Effector memory CD8-positive, alpha-beta T cell (primary cell): ENCODE measurements at regions not wholly inside any gene's neighbourhood (a gene's known extent, or its start where the extent isn't known, plus 50 kb on each side); places are given as distances from the start of the nearest gene placed in this dataset.

Source experiments
- ATAC-seq: fragments of 150-1000 bp; cut with Tn5 transposase; replicated peaks from 2 replicates; pipeline ENCODE4 v1.10.0; 2021; ENCODE audit warnings: mild to moderate bottlenecking, moderate library complexity
- DNase-seq, 3 experiments: peaks; one replicate each; pipeline ENCODE4 v3.0.0; 2021
- H3K27ac Mint-ChIP-seq, 2 donors: one replicate each; pipeline ENCODE4 v1.8.0; 2022; ENCODE audit warnings: mild to moderate bottlenecking in 2 of 2, mixed read lengths in 2 of 2, moderate library complexity in 2 of 2
- H3K27me3 Mint-ChIP-seq, 2 donors: one replicate each; pipeline ENCODE4 v1.8.0; 2022; ENCODE audit warnings: mixed read lengths in 2 of 2
- H3K36me3 Mint-ChIP-seq: one replicate; pipeline ENCODE4 v1.8.0; 2022; ENCODE audit warnings: mild to moderate bottlenecking, moderate library complexity, mixed read lengths; ENCODE audit not compliant: insufficient read depth
- H3K4me1 Mint-ChIP-seq, 2 donors: one replicate each; pipeline ENCODE4 v1.8.0; 2022; ENCODE audit warnings: low read depth in 2 of 2, mixed read lengths in 2 of 2
- H3K4me3 Mint-ChIP-seq, 2 donors: one replicate each; pipeline ENCODE4 v1.8.0; 2022; ENCODE audit warnings: mild to moderate bottlenecking in 2 of 2, mixed read lengths in 2 of 2, moderate library complexity in 2 of 2
- H3K9me3 Mint-ChIP-seq, 2 donors: one replicate each; pipeline ENCODE4 v1.8.0; 2022; ENCODE audit warnings: mixed read lengths in 2 of 2

DNA sequence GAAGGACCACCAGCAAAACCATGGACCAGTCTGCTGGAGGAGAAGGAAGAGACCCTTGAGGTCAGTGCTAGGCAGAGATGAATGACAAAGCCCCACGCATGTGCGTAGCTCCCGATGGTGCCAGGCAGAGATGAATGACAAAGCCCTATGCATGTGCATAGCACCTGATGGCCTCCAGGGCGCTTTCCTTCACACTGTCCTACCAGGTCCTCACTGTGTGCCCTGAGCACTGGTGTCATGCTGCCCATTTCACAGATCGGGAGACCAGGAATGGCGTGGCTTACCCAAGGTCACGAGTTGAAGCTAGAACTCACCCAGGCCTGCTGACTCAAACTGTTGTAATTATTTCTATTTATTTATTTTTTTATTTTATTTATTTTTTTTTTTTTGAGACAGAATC, 149.6 kb downstream of the KATNIP start:
- Mint-ChIP-seq H3K4me3 (no peak overlapping the region), H3K36me3 (no peaks in the 10 kb centered on the region), H3K4me1 (no peaks in the 10 kb centered on the region), H3K27ac (no peak overlapping the region), H3K27me3 (no peaks in the 10 kb centered on the region), H3K9me3 (no peaks in the 10 kb centered on the region)
- no peak for DNase-seq
- no peak for ATAC-seq

DNA sequence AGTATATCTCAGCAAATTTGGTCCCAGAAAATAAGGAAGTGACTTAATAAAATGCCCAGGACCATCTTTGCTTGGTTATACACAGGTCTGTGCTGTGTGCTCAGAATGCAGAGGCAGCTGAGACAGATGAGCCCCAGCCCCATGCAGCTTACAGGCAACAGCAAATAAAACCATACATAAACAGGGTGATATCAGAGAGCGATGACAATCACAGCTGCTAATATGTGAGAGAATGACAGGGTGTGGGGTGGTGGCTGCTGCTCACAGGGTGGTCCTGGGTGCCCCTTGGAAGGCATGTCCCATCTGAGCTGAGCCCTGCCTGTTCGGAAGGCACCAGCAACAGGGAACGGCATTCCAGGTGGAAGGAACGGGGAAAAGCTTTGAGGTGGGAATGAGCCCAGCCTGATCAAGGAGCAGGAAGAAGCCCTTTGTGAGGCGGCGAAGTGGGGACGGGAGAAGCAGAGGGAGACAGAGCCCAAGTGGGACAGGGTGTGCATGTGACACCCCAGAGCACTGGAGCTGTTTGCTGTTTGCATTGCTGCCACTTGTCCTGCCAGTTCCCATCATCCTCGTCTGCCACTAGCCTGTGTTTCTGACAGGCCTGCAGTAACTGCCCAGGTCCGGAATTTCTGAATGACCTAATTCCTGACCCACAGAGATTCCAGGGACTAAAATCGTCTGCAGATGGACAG, 150.5 kb downstream of the KATNIP start:
- Mint-ChIP-seq H3K9me3 (no peaks in the 10 kb centered on the region), H3K4me3 (no peak overlapping the region), H3K4me1 (no peaks in the 10 kb centered on the region), H3K36me3 (no peaks in the 10 kb centered on the region), H3K27me3 (no peaks in the 10 kb centered on the region), H3K27ac (peak overlapping the region in 1 of 2 donors; percentile 30)
- no peak for DNase-seq
- ATAC-seq: no peak

- no peak overlapping the region for H3K27ac Mint-ChIP-seq
- no peaks in the 10 kb centered on the region for H3K4me1 Mint-ChIP-seq
- H3K36me3 Mint-ChIP-seq: peaks cover 4% of the 10 kb centered on the region
- no peaks in the 10 kb centered on the region for H3K27me3 Mint-ChIP-seq
- no peaks in the 10 kb centered on the region for H3K9me3 Mint-ChIP-seq
- DNase-seq (no peak), ATAC-seq (no peak)
- H3K4me3 Mint-ChIP-seq: no peak overlapping the region
Observed at GRCh38 chr16:27701381-27701780, 151.4 kb downstream of the KATNIP start.

GRCh38 chr16:27703121-27703520, 153.2 kb downstream of the KATNIP start:
- DNase-seq (no peak), ATAC-seq (no peak)
- Mint-ChIP-seq H3K27ac (no peak overlapping the region), H3K27me3 (no peaks in the 10 kb centered on the region), H3K36me3 (peaks cover 4% of the 10 kb centered on the region), H3K9me3 (no peaks in the 10 kb centered on the region), H3K4me1 (no peaks in the 10 kb centered on the region), H3K4me3 (no peak overlapping the region)

GRCh38 chr16:27703545-27703944, 153.6 kb downstream of the KATNIP start:
- Mint-ChIP-seq H3K27ac (peak overlapping the region; percentile 19 to 29), H3K4me3 (no peak overlapping the region), H3K9me3 (no peaks in the 10 kb centered on the region), H3K4me1 (no peaks in the 10 kb centered on the region), H3K27me3 (no peaks in the 10 kb centered on the region), H3K36me3 (peaks cover 4% of the 10 kb centered on the region)
- no peak for DNase-seq
- ATAC-seq: no peak

DNA sequence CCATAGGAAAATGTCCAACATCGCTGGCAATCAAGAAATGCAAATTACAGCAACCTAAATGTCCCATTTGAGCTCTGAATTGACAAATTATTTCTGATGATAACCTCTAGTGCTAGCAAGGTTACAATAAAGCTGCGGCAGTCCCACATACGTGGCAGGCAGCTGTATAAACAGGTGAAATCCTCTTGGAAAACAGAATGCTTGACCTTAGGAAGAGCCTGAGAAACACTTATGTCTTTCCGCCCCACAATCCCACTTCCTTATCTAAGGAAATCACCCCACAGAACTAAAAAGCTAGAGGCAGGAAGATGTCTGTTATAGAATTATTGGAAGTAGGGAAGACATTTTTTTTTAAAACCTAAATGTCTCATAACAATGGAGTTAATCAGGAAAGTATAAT, 154.3 kb downstream of the KATNIP start:
- ATAC-seq: no peak
- H3K9me3 Mint-ChIP-seq: no peaks in the 10 kb centered on the region

GRCh38 chr16:27706156-27706865, 156.4 kb downstream of the KATNIP start:
- Mint-ChIP-seq H3K36me3 (peaks cover 9% of the 10 kb centered on the region), H3K27ac (no peak overlapping the region), H3K4me1 (no peaks in the 10 kb centered on the region), H3K4me3 (no peak overlapping the region), H3K27me3 (no peaks in the 10 kb centered on the region), H3K9me3 (no peaks in the 10 kb centered on the region)
- ATAC-seq (no peak), DNase-seq (no peak)

More for the DNA sequence above, 154.3 kb downstream of the KATNIP start:
- H3K27me3 Mint-ChIP-seq: no peaks in the 10 kb centered on the region
- peak overlapping the region; percentile 19 to 29 for H3K27ac Mint-ChIP-seq
- no peak overlapping the region for H3K4me3 Mint-ChIP-seq
- H3K36me3 Mint-ChIP-seq: peaks cover 4% of the 10 kb centered on the region
- DNase-seq: no peak
- H3K4me1 Mint-ChIP-seq: no peaks in the 10 kb centered on the region

DNA sequence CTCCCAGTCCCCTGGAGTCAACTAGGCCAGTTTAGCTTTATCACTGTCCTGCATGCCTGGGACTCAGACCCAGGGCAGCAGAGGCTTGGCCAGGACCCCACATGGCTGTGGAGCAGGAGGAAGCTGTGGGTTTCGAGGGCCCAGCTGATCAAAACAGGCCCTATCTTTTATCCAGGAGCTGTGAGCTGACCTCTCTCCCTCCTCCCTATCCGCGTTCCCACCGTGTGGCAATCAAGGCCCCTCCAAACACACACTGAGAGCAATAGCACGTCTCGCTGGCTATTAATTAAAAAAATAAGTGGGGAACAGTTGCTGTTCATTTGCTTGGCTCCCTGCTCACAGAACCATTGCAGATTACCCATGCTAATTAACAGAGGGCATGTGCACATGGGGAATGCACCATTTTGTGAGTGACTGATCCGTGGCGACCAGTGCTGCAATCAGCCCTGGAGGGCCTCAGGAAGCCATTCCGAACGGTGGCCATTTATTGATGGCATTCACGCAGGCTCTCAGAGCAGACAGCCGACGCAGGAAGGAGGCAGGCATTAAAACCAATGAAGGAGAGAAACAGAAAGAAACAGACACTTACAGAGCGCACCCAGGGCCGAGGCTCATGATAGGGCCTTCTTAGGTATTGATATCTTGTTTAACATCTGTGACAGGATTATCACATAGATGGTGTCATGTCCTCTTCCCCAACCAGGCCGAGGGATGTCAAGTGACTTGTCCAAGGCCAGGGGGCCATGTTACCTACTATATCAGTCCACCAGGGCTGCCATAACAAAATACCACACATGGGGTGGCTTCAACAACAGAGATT, 157.1 kb downstream of the KATNIP start:
- H3K4me3 Mint-ChIP-seq: no peak overlapping the region
- DNase-seq (no peak), ATAC-seq (no peak)
- no peaks in the 10 kb centered on the region for H3K9me3 Mint-ChIP-seq
- no peak overlapping the region for H3K27ac Mint-ChIP-seq
- H3K27me3 Mint-ChIP-seq: no peaks in the 10 kb centered on the region
- no peaks in the 10 kb centered on the region for H3K4me1 Mint-ChIP-seq
- H3K36me3 Mint-ChIP-seq: peaks cover 9% of the 10 kb centered on the region

- Mint-ChIP-seq H3K9me3 (no peaks in the 10 kb centered on the region), H3K27ac (no peak overlapping the region), H3K36me3 (peaks cover 9% of the 10 kb centered on the region)
Observed at GRCh38 chr16:27708651-27709050, 158.7 kb downstream of the KATNIP start.

GRCh38 chr16:27712251-27712711, 162.3 kb downstream of the KATNIP start:
- Mint-ChIP-seq H3K4me1 (no peaks in the 10 kb centered on the region), H3K27me3 (no peaks in the 10 kb centered on the region), H3K9me3 (no peaks in the 10 kb centered on the region), H3K4me3 (no peak overlapping the region), H3K36me3 (peaks cover 8% of the 10 kb centered on the region), H3K27ac (no peak overlapping the region)
- ATAC-seq: no peak
- DNase-seq: no peak

More at GRCh38 chr16:27708651-27709050, 158.7 kb downstream of the KATNIP start:
- no peaks in the 10 kb centered on the region for H3K27me3 Mint-ChIP-seq
- ATAC-seq (no peak), DNase-seq (no peak)
- H3K4me3 Mint-ChIP-seq: no peak overlapping the region
- H3K4me1 Mint-ChIP-seq: no peaks in the 10 kb centered on the region

- no peak overlapping the region for H3K4me3 Mint-ChIP-seq
- no peak for DNase-seq
- peaks cover 6 to 9% of the 10 kb centered on the region in 2 donors for H3K4me1 Mint-ChIP-seq
- no peak for ATAC-seq
- H3K9me3 Mint-ChIP-seq: no peaks in the 10 kb centered on the region
- H3K36me3 Mint-ChIP-seq: peaks cover 9% of the 10 kb centered on the region
- H3K27ac Mint-ChIP-seq: no peak overlapping the region
- H3K27me3 Mint-ChIP-seq: no peaks in the 10 kb centered on the region
Observed at GRCh38 chr16:27717726-27718125, 167.8 kb downstream of the KATNIP start.

GRCh38 chr16:27718201-27719105, 168.5 kb downstream of the KATNIP start:
- peak overlapping the region; percentile 27 to 54 for H3K27ac Mint-ChIP-seq
- H3K36me3 Mint-ChIP-seq: peaks cover 9% of the 10 kb centered on the region
- peaks cover 7 to 14% of the 10 kb centered on the region in 2 donors for H3K4me1 Mint-ChIP-seq
- H3K4me3 Mint-ChIP-seq: no peak overlapping the region
- no peaks in the 10 kb centered on the region for H3K9me3 Mint-ChIP-seq
- no peaks in the 10 kb centered on the region for H3K27me3 Mint-ChIP-seq
- DNase-seq (no peak), ATAC-seq (no peak)

- ATAC-seq: no peak
- Mint-ChIP-seq H3K27ac (peak overlapping the region in 1 of 2 donors; percentile 54), H3K27me3 (no peaks in the 10 kb centered on the region), H3K36me3 (peaks cover 7% of the 10 kb centered on the region), H3K4me3 (no peak overlapping the region), H3K9me3 (no peaks in the 10 kb centered on the region), H3K4me1 (peaks cover 7 to 15% of the 10 kb centered on the region in 2 donors)
- DNase-seq: no peak
Observed at GRCh38 chr16:27719106-27719445, 169.1 kb downstream of the KATNIP start.
